Amniotic stem cell (primary cell): ENCODE measurements at regions not wholly inside any gene's neighbourhood (a gene's known extent, or its start where the extent isn't known, plus 50 kb on each side); places are given as distances from the start of the nearest gene placed in this dataset.

Source experiments
- DNase-seq: peaks from one replicate; lab custom pipeline; 2025; lab: John Stamatoyannopoulos, UW

DNA sequence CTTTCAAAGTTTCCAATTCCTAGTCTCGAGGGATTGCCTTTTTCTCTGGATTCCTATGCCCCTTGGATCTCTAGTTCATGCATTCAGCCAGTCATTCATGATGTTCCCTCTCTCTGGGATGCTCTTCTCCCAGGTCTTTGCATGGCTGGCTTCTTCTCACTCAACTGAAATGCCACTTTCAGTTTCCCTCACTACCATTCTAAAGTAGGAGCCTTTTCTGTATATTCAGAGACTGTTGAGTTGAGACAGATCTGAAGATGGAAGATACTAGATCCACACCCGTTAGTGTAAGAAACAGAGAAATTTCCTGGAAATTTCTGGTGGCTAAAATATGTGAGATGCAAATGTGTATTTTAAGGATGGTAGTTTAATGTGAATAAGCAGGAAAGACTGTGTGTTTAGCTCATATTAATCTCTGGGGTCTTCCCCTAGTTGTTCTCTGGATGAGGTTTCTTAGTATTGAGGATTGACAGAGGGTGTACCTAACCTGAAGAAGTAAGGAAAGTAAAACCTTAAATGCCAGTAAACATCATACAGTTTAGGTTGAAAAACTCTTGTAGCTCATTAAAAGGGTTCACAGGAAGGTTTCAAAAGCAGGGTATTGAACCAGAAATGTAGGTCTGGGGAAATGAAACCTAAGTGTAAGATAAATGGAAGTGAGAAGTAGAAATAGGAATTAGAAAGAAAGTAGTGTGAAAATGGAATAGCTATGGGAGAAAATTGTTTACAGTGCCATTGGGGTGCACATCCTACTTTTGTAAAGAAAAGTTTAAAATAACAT, 331.3 kb downstream of the NDFIP2 start:
- DNase-seq, result no peak

- DNase-seq, result no peak
Observed at GRCh38 chr13:79811170-79811569, 330.2 kb downstream of the NDFIP2 start.

- DNase-seq, result no peak
Observed at GRCh38 chr13:79810669-79811068, 329.7 kb downstream of the NDFIP2 start.

DNA sequence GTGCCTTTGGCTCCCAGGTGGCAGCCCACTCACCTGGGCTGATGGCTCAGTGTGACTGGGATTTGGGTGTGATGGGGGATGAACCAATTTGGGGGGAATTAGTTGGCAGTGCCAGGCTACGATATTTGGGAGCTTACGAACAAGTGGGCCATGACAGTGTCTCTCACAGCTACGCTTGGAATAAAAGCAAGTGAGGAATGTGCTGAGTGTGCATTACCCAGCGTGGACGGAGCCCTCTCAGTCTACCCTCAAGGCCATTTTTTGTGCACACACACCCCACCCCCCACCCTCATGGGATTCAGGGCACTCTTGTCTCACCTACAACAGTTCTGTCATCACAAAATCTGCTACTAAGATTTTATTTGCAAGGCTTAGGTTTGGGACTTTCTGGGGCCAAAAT, 329.1 kb downstream of the NDFIP2 start:
- no peak for DNase-seq

DNA sequence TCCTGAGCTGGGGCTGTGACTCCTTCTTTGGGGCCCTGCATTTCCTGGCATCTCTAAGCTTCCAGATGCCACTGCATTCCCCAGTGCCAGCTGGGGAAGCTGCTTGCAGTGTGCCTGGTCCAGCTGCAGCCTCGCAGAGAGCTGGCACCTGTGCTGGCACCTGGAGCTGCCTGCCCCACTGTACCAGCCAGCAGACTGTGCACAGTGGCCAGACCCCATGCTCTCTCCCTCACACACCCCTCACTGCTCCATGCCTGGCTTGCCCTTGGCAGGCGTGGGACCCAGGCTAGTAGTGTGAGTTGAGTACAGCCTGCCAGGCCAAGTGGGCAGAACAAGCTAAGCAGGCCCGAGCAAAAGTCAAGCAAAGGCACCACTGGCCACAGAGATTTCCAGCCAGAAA, 327.5 kb downstream of the NDFIP2 start:
- DNase-seq, result no peak

DNA sequence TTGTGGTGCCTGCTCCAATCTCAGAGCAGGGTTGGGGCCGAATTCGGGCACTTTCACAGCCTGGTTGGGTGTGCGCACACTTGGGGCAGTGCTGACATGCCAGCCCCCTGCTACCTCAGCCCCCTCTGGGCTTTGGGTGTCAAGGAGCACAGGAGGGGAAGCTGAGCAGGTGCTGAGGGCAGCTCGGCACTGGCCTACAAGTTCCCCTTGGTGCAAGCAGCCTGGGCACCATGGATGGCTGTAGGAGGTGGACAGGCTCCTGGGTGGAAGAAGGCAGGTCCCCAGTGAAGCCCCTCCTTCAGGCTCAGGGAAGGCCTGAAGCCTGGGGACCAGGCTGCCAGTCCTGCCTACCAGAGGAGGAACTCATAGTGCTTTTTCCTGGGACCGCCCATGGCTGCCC, 326.6 kb downstream of the NDFIP2 start:
- DNase-seq, result no peak

GRCh38 chr13:79806821-79807220, 325.9 kb downstream of the NDFIP2 start:
- DNase-seq, result no peak

DNA sequence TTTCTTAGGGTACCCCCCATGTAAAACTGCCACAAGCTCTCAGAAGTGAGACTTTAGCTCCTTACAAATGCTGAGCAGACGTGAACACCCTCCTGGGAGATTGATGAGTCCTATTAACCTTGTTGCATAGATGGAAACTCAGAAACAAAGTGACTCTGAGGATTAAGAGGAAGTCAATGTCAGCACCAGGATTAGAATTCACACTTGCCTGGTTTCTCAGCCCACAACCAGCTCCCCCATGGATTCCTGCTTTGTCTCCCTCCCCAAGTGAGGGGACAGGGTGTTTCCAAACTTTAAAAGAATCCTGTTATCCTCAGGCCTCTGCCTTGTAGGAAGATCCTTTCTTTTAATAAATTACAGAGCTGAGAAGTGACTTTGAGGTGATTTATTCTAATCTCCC, 324.4 kb downstream of the NDFIP2 start:
- no peak for DNase-seq

- DNase-seq, result no peak
Observed at GRCh38 chr13:79803989-79804388, 323.0 kb downstream of the NDFIP2 start.

DNA sequence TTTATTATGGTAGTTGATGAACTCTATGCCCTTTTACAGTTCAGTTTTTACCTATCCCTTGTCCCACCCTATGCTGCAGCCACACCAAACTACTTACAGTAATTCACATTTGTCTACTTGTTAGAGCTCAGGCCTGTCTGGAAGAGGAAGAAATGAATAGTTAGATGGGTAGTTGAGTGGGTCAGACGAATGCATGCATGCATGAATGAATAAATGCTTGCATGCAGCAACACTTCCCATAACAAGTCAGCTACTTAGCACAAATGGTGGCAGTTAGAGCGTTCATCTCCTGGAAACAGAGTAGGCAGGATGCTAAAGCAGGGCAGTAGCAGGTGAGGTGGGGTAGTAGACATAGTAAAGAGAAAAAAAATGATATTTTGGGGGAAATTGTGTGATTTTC, 322.3 kb downstream of the NDFIP2 start:
- no peak for DNase-seq

GRCh38 chr13:79802389-79803085, 321.6 kb downstream of the NDFIP2 start:
- DNase-seq, result no peak

DNA sequence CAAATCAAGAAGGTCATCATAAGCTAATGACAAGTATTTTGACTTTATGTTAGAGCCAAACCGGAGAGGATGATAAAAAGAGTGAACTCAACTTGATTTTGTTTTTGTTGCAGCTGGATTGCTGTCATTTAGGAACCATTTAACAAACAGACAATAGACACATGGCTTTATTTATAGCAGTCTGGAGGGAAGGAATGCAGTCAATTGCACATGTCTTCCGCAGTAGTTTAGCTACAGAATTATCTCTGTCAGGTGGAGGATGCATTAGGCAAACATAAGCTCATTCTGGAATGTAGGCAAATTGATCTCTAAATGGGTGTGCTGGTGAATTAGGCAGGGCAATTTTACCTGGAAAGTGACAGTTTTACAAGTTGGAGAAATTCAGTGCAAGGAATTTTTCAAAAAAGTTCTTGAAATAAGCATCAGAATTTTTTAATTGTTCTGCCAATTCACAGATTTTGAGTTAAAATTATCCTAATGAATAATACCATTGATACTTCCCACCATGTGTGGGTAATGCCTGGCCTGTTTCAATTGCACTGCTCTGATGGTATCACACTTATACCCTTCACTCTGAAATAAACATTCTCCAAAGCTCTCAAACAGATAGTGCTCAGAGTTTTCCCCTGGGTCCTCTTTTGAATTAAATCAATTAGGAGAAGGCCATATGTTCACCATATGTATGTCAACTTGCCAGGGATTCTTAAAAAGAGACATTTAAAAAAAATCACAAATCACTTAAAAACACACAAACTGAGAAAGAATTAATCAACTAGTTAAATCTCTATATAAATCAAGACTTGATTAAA, 318.3 kb downstream of the NDFIP2 start:
- no peak for DNase-seq

GRCh38 chr13:79796136-79796535, 315.2 kb downstream of the NDFIP2 start:
- no peak for DNase-seq

GRCh38 chr13:79794931-79795330, 314.0 kb downstream of the NDFIP2 start:
- DNase-seq, result no peak

DNA sequence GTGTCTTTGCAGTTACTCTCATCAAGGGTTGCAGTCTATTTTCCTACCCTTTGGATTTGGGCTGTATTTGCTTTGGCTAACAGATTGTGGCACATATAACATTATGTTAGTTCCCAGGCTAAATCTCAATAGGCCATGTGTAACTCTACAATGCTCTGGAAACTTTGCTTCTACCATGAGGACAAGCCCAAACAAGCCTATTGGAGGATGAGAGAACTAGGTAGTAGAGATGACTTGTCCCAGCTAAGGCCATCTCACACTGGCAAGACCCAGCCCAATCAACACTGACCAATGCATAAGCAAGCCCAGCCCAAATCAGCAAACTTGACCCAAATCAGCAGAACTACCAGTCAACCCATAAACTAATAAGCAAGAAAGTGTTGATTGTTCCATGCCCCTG, 311.8 kb downstream of the NDFIP2 start:
- DNase-seq, result no peak

GRCh38 chr13:79791471-79792042, 310.6 kb downstream of the NDFIP2 start:
- DNase-seq, result no peak

GRCh38 chr13:79786176-79786575, 305.2 kb downstream of the NDFIP2 start:
- no peak for DNase-seq

GRCh38 chr13:79782541-79783205, 301.7 kb downstream of the NDFIP2 start:
- DNase-seq, result no peak

DNA sequence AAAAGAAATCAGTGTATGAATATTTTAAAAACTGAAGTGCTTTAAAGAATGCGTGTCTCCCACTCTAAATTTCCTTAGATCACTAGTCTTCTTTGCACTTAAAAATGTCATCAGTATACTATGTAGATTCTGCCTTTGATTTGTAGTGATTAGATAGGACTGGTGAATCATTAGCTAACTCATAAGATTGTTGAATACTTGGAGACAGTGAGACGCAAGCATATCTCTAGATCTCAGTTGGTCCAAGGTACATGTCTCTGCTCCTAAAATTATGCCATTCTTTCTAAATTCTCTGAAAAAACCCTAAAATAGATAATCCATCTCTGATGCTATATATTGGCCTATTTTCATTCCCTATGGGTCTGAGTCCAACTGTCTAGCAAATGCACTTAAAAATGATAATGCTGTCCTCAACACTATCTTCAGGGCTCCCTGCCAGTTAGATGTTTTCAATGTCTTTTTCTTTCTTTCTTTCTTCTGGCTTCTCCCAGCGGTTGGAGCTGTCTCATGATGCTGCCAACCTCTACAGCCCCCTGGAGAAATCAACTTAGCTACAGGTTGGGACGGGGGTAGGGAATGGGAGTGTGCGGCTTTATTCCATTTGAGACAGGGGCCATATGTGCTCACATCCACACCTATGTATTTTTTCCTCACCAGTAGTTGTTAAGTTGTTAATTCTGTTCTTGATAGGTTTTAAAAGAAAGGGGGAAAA, 301.0 kb downstream of the NDFIP2 start:
- DNase-seq, result no peak

GRCh38 chr13:79780240-79780639, 299.3 kb downstream of the NDFIP2 start:
- DNase-seq, result no peak

DNA sequence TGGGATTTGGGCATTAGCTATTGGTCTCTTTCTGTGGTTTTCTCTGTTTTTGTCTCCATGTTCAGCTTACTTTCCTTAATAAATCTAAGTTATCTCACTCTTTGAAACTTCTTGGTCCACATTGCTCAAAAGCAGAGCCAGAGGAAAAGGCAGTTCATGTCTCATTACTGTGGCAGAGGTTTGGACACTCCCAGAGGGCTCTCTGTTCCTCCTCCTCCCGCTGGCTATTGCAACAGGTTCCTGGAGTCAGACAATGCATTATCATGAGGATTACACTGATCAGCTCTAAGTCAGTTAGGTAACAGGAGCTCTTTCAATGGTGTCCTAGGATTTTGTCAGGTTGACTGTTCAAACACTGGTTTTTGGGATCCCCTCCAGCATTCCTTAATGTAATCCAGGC, 298.8 kb downstream of the NDFIP2 start:
- no peak for DNase-seq
